ENCODE measurements at regions not wholly inside any gene's neighbourhood (a gene's known extent, or its start where the extent isn't known, plus 50 kb on each side); places are given as distances from the start of the nearest gene placed in this dataset.

- no peaks in the 10 kb centered on the region for H3K36me3 ChIP-seq (ENCODE audit: control insufficient read depth, insufficient read depth, low read length)
- H3K27ac ChIP-seq (ENCODE audit: low read depth, low read length) = no peak overlapping the region
- peaks cover 44% of the 10 kb centered on the region for H3K4me1 Mint-ChIP-seq
- no peak for TF ChIP-seq CTCF (conservative IDR thresholded peaks at IDR 0.05)
- no peak overlapping the region for H3K4me3 ChIP-seq (ENCODE audit: low read length)
- no peaks in the 10 kb centered on the region for H3K36me3 Mint-ChIP-seq (ENCODE audit: low read depth)
- H3K9me3 ChIP-seq (ENCODE audit: control insufficient read depth, low read length) = no peaks in the 10 kb centered on the region
- DNase-seq = no peak
- peaks cover 9% of the 10 kb centered on the region for H3K4me1 ChIP-seq (ENCODE audit: control insufficient read depth, insufficient read depth, low read length)
- WGBS, 2 experiments (ENCODE audit: insufficient coverage in 1 of 2, insufficient read length in 1 of 2) = 83 to 89% methylated on average over 1 to 2 of the region's 2 CpGs
- H3K27me3 Mint-ChIP-seq (ENCODE audit: insufficient read depth) = no peaks in the 10 kb centered on the region
- H3K9ac ChIP-seq (ENCODE audit: extremely low read depth, low read length, poor library complexity, severe bottlenecking) = no peak overlapping the region
- H3K4me3 Mint-ChIP-seq = no peak overlapping the region
- peaks cover 11% of the 10 kb centered on the region for H3K9me3 Mint-ChIP-seq
- H3K27ac Mint-ChIP-seq = no peak overlapping the region
- H3K27me3 ChIP-seq (ENCODE audit: control insufficient read depth, insufficient read depth, low read length, poor library complexity, severe bottlenecking) = no peaks in the 10 kb centered on the region
Observed at GRCh38 chr4:38281371-38282071, 321.3 kb downstream of the PTTG2 start.

GRCh38 chr4:38283724-38284123 is 323.5 kb downstream of the PTTG2 start:
- Mint-ChIP-seq H3K27ac (no peak overlapping the region), H3K27me3 (ENCODE audit: insufficient read depth) (no peaks in the 10 kb centered on the region), H3K4me1 (peaks cover 52% of the 10 kb centered on the region), H3K4me3 (no peak overlapping the region), H3K9me3 (peaks cover 4% of the 10 kb centered on the region), H3K36me3 (ENCODE audit: low read depth) (no peaks in the 10 kb centered on the region)
- Histone ChIP-seq H3K4me1 (ENCODE audit: control insufficient read depth, insufficient read depth, low read length) (peaks cover 13% of the 10 kb centered on the region), H3K4me3 (ENCODE audit: low read length) (no peak overlapping the region), H3K9ac (ENCODE audit: extremely low read depth, low read length, poor library complexity, severe bottlenecking) (no peak overlapping the region), H3K27me3 (ENCODE audit: control insufficient read depth, insufficient read depth, low read length, poor library complexity, severe bottlenecking) (no peaks in the 10 kb centered on the region), H3K27ac (ENCODE audit: low read depth, low read length) (no peak overlapping the region), H3K9me3 (ENCODE audit: control insufficient read depth, low read length) (no peaks in the 10 kb centered on the region), H3K36me3 (ENCODE audit: control insufficient read depth, insufficient read depth, low read length) (no peaks in the 10 kb centered on the region)
- TF ChIP-seq CTCF (conservative IDR thresholded peaks at IDR 0.05) = no peak
- no peak for DNase-seq
- WGBS, 2 experiments (ENCODE audit: insufficient coverage in 1 of 2, insufficient read length in 1 of 2) = 94 to 100% methylated on average over 2 to 3 of the region's 3 CpGs

GRCh38 chr4:38284294-38285030 is 324.3 kb downstream of the PTTG2 start:
- WGBS, 2 experiments (ENCODE audit: insufficient coverage in 1 of 2, insufficient read length in 1 of 2) = 44% methylated on average over 1 of the region's 2 CpGs; no CpG with 5 or more reads in 1 of the 2 experiments
- Histone ChIP-seq H3K9ac (ENCODE audit: extremely low read depth, low read length, poor library complexity, severe bottlenecking) (no peak overlapping the region), H3K4me3 (ENCODE audit: low read length) (no peak overlapping the region), H3K4me1 (ENCODE audit: control insufficient read depth, insufficient read depth, low read length) (peaks cover 13% of the 10 kb centered on the region), H3K27me3 (ENCODE audit: control insufficient read depth, insufficient read depth, low read length, poor library complexity, severe bottlenecking) (no peaks in the 10 kb centered on the region), H3K9me3 (ENCODE audit: control insufficient read depth, low read length) (no peaks in the 10 kb centered on the region), H3K27ac (ENCODE audit: low read depth, low read length) (no peak overlapping the region), H3K36me3 (ENCODE audit: control insufficient read depth, insufficient read depth, low read length) (no peaks in the 10 kb centered on the region)
- no peaks in the 10 kb centered on the region for H3K27me3 Mint-ChIP-seq (ENCODE audit: insufficient read depth)
- no peaks in the 10 kb centered on the region for H3K36me3 Mint-ChIP-seq (ENCODE audit: low read depth)
- DNase-seq = no peak
- TF ChIP-seq CTCF (conservative IDR thresholded peaks at IDR 0.05) = no peak
- peaks cover 54% of the 10 kb centered on the region for H3K4me1 Mint-ChIP-seq
- H3K27ac Mint-ChIP-seq = no peak overlapping the region
- no peak overlapping the region for H3K4me3 Mint-ChIP-seq
- peaks cover 1% of the 10 kb centered on the region for H3K9me3 Mint-ChIP-seq

Data from endodermal cell (in vitro differentiated cells).